ENCODE measurements at regions not wholly inside any gene's neighbourhood (a gene's known extent, or its start where the extent isn't known, plus 50 kb on each side); places are given as distances from the start of the nearest gene placed in this dataset.

DNA sequence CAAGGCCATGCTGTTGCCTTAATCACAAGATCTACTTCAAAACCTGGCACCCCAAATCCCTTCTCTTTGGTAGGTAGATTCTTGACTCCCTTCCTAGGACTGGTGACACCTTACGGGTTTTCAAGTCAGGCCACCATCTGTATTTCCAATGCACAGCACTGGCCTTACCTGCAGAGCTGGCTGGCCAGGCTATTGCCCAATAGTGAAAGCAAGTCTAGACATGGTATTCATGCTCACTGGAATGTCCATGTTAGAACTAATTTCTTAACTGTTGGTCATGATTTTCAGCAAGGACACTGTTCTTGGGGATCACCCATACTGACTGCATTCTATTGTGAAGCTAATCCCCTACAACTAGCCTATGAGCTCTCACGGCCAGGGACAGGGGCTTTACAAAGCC, 313.1 kb upstream of the RNF32 start:
- TF ChIP-seq, protein P1, sequence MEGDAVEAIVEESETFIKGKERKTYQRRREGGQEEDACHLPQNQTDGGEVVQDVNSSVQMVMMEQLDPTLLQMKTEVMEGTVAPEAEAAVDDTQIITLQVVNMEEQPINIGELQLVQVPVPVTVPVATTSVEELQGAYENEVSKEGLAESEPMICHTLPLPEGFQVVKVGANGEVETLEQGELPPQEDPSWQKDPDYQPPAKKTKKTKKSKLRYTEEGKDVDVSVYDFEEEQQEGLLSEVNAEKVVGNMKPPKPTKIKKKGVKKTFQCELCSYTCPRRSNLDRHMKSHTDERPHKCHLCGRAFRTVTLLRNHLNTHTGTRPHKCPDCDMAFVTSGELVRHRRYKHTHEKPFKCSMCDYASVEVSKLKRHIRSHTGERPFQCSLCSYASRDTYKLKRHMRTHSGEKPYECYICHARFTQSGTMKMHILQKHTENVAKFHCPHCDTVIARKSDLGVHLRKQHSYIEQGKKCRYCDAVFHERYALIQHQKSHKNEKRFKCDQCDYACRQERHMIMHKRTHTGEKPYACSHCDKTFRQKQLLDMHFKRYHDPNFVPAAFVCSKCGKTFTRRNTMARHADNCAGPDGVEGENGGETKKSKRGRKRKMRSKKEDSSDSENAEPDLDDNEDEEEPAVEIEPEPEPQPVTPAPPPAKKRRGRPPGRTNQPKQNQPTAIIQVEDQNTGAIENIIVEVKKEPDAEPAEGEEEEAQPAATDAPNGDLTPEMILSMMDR (IDR thresholded peaks at IDR 0.05 in 8 of 11, conservative IDR thresholded peaks at IDR 0.05 in 3 of 11) = no peak
- TF ChIP-seq POLR2AphosphoS5 (IDR thresholded peaks at IDR 0.05) = no peak
